Psoas muscle (tissue), 7 donors: ENCODE measurements at regions not wholly inside any gene's neighbourhood (a gene's known extent, or its start where the extent isn't known, plus 50 kb on each side); places are given as distances from the start of the nearest gene placed in this dataset.

ENCODE experiments used
- ATAC-seq, 4 donors: fragments of 200-7000 bp; cut with Tn5 transposase; one replicate each; pipeline ENCODE4 v1.9.1; 2020; ENCODE audit warnings: moderate library complexity in 3 of 4, mild to moderate bottlenecking in 2 of 4
- DNase-seq, 2 donors: peaks; one replicate each; pipeline ENCODE4 v3.0.0-alpha.2; 2020
- H3K27ac ChIP-seq: fragments of 200-600 bp; one replicate; pipeline ENCODE4 v1.8.0; 2022
- H3K27me3 ChIP-seq, 3 donors: fragments of 200-600 bp in 1 of 3; one replicate each; pipeline versions ENCODE4 v1.6.1 to v1.8.0; 2013 to 2022; ENCODE audit warnings: low read length in 2 of 3, mild to moderate bottlenecking in 2 of 3, moderate library complexity in 1 of 3; ENCODE audit not compliant: insufficient read depth in 3 of 3
- H3K36me3 ChIP-seq, 2 donors: fragments of 200-600 bp in 1 of 2; one replicate each; pipeline versions ENCODE4 v1.6.1 to v1.8.0; 2013 to 2022; ENCODE audit warnings: low read depth in 1 of 2, mild to moderate bottlenecking in 1 of 2, moderate library complexity in 1 of 2; ENCODE audit not compliant: insufficient read depth in 1 of 2
- H3K4me1 ChIP-seq: fragments of 200-600 bp; one replicate; pipeline ENCODE4 v1.8.0; 2022
- H3K4me3 ChIP-seq: fragments of 200-600 bp; one replicate; pipeline ENCODE4 v1.8.0; 2022; ENCODE audit warnings: mild to moderate bottlenecking
- H3K9me3 ChIP-seq: fragments of 200-600 bp; one replicate; pipeline ENCODE4 v1.8.0; 2022
- CTCF ChIP-seq: fragments of 200-600 bp; IDR thresholded peaks from one replicate; pipeline ENCODE4 v1.8.0; 2022; ENCODE audit warnings: antibody characterized with exemption
- WGBS, 3 donors: extraction: QIAGEN DNeasy Blood & Tissue Kit; methylation state at CpG; one replicate each; pipeline versions ENCODE4 v1.1.6 to v1.1.7; 2013; 5-methylcytosine and 5-hydroxymethylcytosine counted together
- intact Hi-C, 2 donors: fragments of 100-400 bp; cut with DNase I; formaldehyde crosslinking; loops; one replicate each; pipeline versions ENCODE4 v1.11.0 to v1.14.2; 2022
- donor health status: healthy with polysubstance abuse.
- donor health status: DM: no; HTN: no; CAD: no; lungs with moderate emphysema.
- donor health status: Bipolar disorder and iron deficiency.
- donor health status: healthy.
- donor health status: DM: yes; HTN: yes; CAD: no.
- donor health status: DM: no; HTN: no; CAD: no.
- donor health status: DM: yes; HTN: yes; CAD: no.

DNA sequence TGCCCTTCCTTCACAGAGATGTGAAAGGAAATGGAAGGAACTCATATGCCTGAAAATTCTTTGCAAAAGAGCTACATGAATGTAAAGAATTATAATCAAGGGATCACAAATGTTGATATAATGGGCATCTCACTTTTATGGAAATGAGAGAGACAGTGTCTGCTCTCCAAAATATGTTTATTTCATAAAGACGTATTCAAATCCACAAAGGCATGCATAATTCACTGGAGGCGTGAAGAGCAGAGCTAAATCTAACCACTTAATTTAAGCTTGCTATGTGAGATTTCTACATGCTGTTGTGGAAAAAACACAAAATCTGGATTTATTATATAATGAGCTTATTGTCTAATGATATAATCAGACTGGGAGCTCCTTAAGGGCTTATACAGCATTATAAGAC lies 469.1 kb downstream of the RAP2B start:
- ATAC-seq (no peak), DNase-seq (no peak)
- Histone ChIP-seq H3K9me3 (no peaks in the 10 kb centered on the region), H3K36me3 (no peaks in the 10 kb centered on the region), H3K27me3 (peaks cover 0 to 1% (median 0%) of the 10 kb centered on the region in 3 donors), H3K4me3 (no peak overlapping the region), H3K4me1 (no peaks in the 10 kb centered on the region), H3K27ac (no peak overlapping the region)
- intact Hi-C loops: loop anchor here in 1 of 2 donors (2.0 kb wide), 1 partner anchor 18 kb away; no protein-coding TSS in a partner anchor
- no peak for TF ChIP-seq CTCF
- WGBS, 3 donors: 33 to 37% (median 36%) methylated on average over 2 of the region's 2 CpGs

DNA sequence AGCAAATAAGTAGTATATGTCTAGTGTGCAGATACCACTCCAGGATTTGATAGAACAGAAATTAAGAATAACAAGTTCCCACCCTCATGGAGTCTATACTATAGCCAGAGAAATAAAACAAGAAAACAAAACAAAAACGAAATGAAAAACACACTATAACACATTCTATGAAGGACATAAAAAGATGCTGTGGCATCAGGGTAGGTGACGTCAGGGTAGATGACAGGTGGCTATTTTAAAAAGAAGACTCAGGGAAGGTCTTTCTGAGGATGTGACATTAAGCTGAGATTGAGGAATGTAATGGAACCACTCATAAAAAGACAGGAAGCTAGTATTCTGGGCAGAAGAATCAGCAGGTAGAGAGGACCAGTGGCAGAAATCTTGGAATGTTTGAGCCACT lies 469.6 kb downstream of the RAP2B start:
- no peak for TF ChIP-seq CTCF
- Histone ChIP-seq H3K9me3 (no peaks in the 10 kb centered on the region), H3K27ac (no peak overlapping the region), H3K4me3 (no peak overlapping the region), H3K27me3 (no peaks in the 10 kb centered on the region), H3K36me3 (no peaks in the 10 kb centered on the region), H3K4me1 (no peaks in the 10 kb centered on the region)
- ATAC-seq: no peak
- intact Hi-C loops: loop anchor here in 1 of 2 donors (2.0 kb wide), 1 partner anchor 19 kb away; no protein-coding TSS in a partner anchor
- 79 to 83% (median 80%) methylated on average over 2 of the region's 2 CpGs for WGBS, 3 donors
- no peak for DNase-seq

DNA sequence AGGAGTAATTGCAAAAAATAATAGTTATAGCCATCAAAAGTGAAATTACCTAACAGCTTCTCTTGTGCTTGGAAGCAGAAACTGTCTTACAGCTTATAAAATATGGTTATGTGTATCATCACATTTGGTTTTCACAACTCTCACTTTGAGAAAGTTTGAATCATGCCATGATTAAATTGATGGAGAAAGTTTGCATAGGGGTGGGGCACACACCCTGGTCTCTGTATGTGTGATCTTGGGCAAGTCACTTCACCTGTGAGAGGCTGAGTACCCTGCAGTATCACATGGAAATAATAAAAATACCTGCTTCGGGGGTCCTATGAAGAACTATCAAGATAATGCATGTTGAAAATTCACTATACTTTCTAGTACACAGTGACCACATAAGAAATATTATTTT lies 471.4 kb downstream of the RAP2B start:
- no peak for DNase-seq
- H3K4me3 ChIP-seq: no peak overlapping the region
- no peaks in the 10 kb centered on the region for H3K9me3 ChIP-seq
- TF ChIP-seq CTCF: no peak
- no peak overlapping the region for H3K27ac ChIP-seq
- ATAC-seq: no peak
- intact Hi-C loops: no loop called here
- no peaks in the 10 kb centered on the region for H3K36me3 ChIP-seq
- WGBS, 3 donors: 89 to 96% (median 90%) methylated on average over 1 of the region's 1 CpG
- no peaks in the 10 kb centered on the region for H3K4me1 ChIP-seq
- no peaks in the 10 kb centered on the region for H3K27me3 ChIP-seq

DNA sequence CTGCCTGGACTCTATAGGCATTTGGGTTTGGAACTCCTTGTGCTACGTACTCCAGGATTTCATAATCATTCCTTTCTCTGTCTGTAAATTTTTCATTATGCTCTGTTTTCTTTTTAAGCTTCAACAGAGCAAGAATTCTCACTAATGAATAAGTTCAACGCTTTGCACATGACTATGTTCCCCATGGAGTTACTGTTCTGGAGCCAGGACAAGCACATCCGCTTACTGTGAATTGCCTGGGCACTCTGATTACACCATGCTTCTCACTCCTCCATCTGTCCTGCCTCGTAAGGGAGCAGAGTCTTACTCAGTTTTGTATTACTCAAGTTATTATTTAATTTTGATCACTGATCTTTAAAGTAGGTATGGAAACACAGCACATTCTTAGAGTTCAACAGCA lies 472.7 kb downstream of the RAP2B start:
- no peak for DNase-seq
- H3K27me3 ChIP-seq: no peaks in the 10 kb centered on the region
- 66 to 74% (median 69%) methylated on average over 4 of the region's 4 CpGs for WGBS, 3 donors
- no peak for ATAC-seq
- H3K4me1 ChIP-seq: no peaks in the 10 kb centered on the region
- H3K36me3 ChIP-seq: no peaks in the 10 kb centered on the region
- TF ChIP-seq CTCF: no peak
- intact Hi-C loops: no loop called here
- H3K9me3 ChIP-seq: no peaks in the 10 kb centered on the region
- no peak overlapping the region for H3K27ac ChIP-seq
- no peak overlapping the region for H3K4me3 ChIP-seq

GRCh38 chr3:153639631-153640030 lies 477.6 kb downstream of the RAP2B start:
- DNase-seq: no peak
- TF ChIP-seq CTCF: no peak
- no peaks in the 10 kb centered on the region for H3K4me1 ChIP-seq
- H3K36me3 ChIP-seq: no peaks in the 10 kb centered on the region
- 16 to 18% (median 18%) methylated on average over 1 of the region's 1 CpG for WGBS, 3 donors
- intact Hi-C loops: no loop called here
- H3K4me3 ChIP-seq: no peak overlapping the region
- no peaks in the 10 kb centered on the region for H3K9me3 ChIP-seq
- H3K27ac ChIP-seq: no peak overlapping the region
- no peaks in the 10 kb centered on the region for H3K27me3 ChIP-seq
- ATAC-seq: no peak
